Glutamatergic neuron (in vitro differentiated cells): ENCODE measurements at regions not wholly inside any gene's neighbourhood (a gene's known extent, or its start where the extent isn't known, plus 50 kb on each side); places are given as distances from the start of the nearest gene placed in this dataset.
A peak's percentile ranks its signal among the peaks of the same experiment; 100 is the strongest.

ENCODE experiments used
- DNase-seq: peaks from one replicate; pipeline ENCODE4 v3.0.0; 2022
- H3K27ac Mint-ChIP-seq: one replicate; pipeline ENCODE4 v1.8.0; 2020; ENCODE audit warnings: mild to moderate bottlenecking, mixed read lengths, inconsistent platforms; ENCODE audit not compliant: unreplicated experiment
- H3K27me3 Mint-ChIP-seq: one replicate; pipeline ENCODE4 v1.8.0; 2020; ENCODE audit warnings: mild to moderate bottlenecking, moderate library complexity, mixed read lengths, inconsistent platforms; ENCODE audit not compliant: unreplicated experiment
- H3K36me3 Mint-ChIP-seq: one replicate; pipeline ENCODE4 v1.8.0; 2020; ENCODE audit warnings: mild to moderate bottlenecking, mixed read lengths, inconsistent platforms; ENCODE audit not compliant: unreplicated experiment
- H3K4me1 Mint-ChIP-seq: one replicate; pipeline ENCODE4 v1.8.0; 2020; ENCODE audit warnings: mild to moderate bottlenecking, low read depth, mixed read lengths, inconsistent platforms; ENCODE audit not compliant: unreplicated experiment
- H3K4me3 Mint-ChIP-seq: one replicate; pipeline ENCODE4 v1.8.0; 2020; ENCODE audit warnings: mild to moderate bottlenecking, mixed read lengths, inconsistent platforms; ENCODE audit not compliant: unreplicated experiment
- H3K9me3 Mint-ChIP-seq: one replicate; pipeline ENCODE4 v1.8.0; 2020; ENCODE audit warnings: mild to moderate bottlenecking, moderate library complexity, mixed read lengths, inconsistent platforms; ENCODE audit not compliant: unreplicated experiment
- CTCF ChIP-seq: fragments of 200-600 bp; sonication (generic); IDR thresholded peaks from one replicate; pipeline ENCODE4 v1.5.0; 2021; ENCODE audit not compliant: partially characterized antibody, unreplicated experiment

GRCh38 chr10:64265961-64266360, 744.8 kb downstream of the REEP3 start:
- DNase-seq = no peak
- H3K4me1 Mint-ChIP-seq = peaks cover 7% of the 10 kb centered on the region
- H3K9me3 Mint-ChIP-seq = no peaks in the 10 kb centered on the region
- H3K27me3 Mint-ChIP-seq = no peaks in the 10 kb centered on the region
- H3K4me3 Mint-ChIP-seq = no peak overlapping the region
- H3K27ac Mint-ChIP-seq = no peak overlapping the region
- H3K36me3 Mint-ChIP-seq = no peaks in the 10 kb centered on the region
- TF ChIP-seq CTCF = no peak

GRCh38 chr10:64271508-64271907, 750.3 kb downstream of the REEP3 start:
- peaks cover 2% of the 10 kb centered on the region for H3K9me3 Mint-ChIP-seq

GRCh38 chr10:64271983-64272382, 750.8 kb downstream of the REEP3 start:
- no peak overlapping the region for H3K27ac Mint-ChIP-seq
- peak; percentile 14 for TF ChIP-seq CTCF
- no peaks in the 10 kb centered on the region for H3K36me3 Mint-ChIP-seq
- H3K4me1 Mint-ChIP-seq = peaks cover 2% of the 10 kb centered on the region
- H3K4me3 Mint-ChIP-seq = no peak overlapping the region
- H3K27me3 Mint-ChIP-seq = no peaks in the 10 kb centered on the region
- H3K9me3 Mint-ChIP-seq = peaks cover 2% of the 10 kb centered on the region
- DNase-seq = no peak

More at GRCh38 chr10:64271508-64271907, 750.3 kb downstream of the REEP3 start:
- TF ChIP-seq CTCF = no peak
- no peaks in the 10 kb centered on the region for H3K36me3 Mint-ChIP-seq
- H3K27me3 Mint-ChIP-seq = no peaks in the 10 kb centered on the region
- no peak for DNase-seq
- H3K4me1 Mint-ChIP-seq = peaks cover 2% of the 10 kb centered on the region
- no peak overlapping the region for H3K27ac Mint-ChIP-seq
- no peak overlapping the region for H3K4me3 Mint-ChIP-seq

- DNase-seq = no peak
- no peak overlapping the region for H3K27ac Mint-ChIP-seq
- peaks cover 5% of the 10 kb centered on the region for H3K4me1 Mint-ChIP-seq
- H3K36me3 Mint-ChIP-seq = no peaks in the 10 kb centered on the region
- peaks cover 2% of the 10 kb centered on the region for H3K9me3 Mint-ChIP-seq
- H3K27me3 Mint-ChIP-seq = no peaks in the 10 kb centered on the region
- H3K4me3 Mint-ChIP-seq = no peak overlapping the region
- no peak for TF ChIP-seq CTCF
These were observed 753.8 kb downstream of the REEP3 start for GRCh38 chr10:64275001-64275400.

DNA sequence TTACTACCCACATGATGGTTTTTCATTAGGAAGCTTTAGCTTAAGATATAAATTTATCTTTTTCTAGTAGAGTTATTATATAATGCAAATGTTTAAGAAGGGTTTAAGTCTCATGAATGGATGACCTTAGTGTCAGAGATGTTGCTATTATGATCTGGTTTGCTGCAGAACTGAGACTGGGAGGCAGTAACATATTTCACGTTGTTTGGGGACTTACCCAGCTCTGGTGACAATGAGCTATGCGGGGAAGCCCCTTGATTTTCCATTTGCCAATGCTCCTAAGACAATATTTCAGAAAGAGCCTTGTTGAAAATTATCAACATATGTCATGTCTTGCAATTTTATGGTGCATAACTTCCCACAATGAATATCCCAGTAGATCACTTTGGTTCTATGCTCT, 754.6 kb downstream of the REEP3 start:
- Mint-ChIP-seq H3K27ac (no peak overlapping the region), H3K4me3 (no peak overlapping the region), H3K36me3 (no peaks in the 10 kb centered on the region), H3K9me3 (peaks cover 2% of the 10 kb centered on the region), H3K27me3 (no peaks in the 10 kb centered on the region), H3K4me1 (peaks cover 4% of the 10 kb centered on the region)
- no peak for DNase-seq
- TF ChIP-seq CTCF = no peak
